ENCODE measurements at regions not wholly inside any gene's neighbourhood (a gene's known extent, or its start where the extent isn't known, plus 50 kb on each side); places are given as distances from the start of the nearest gene placed in this dataset.

- DNase-seq = no peak
- no peaks in the 10 kb centered on the region for H3K9me3 Mint-ChIP-seq
- no peaks in the 10 kb centered on the region for H3K36me3 Mint-ChIP-seq (ENCODE audit: low read depth)
- H3K27ac Mint-ChIP-seq = no peak overlapping the region
- TF ChIP-seq CTCF (IDR thresholded peaks at IDR 0.05) = no peak
- peaks cover 10% of the 10 kb centered on the region for H3K4me1 Mint-ChIP-seq
- no peak overlapping the region for H3K4me3 Mint-ChIP-seq
- H3K27me3 Mint-ChIP-seq (ENCODE audit: low read depth, poor library complexity) = no peaks in the 10 kb centered on the region
Measured at GRCh38 chr3:86792316-86792715, 198.6 kb downstream of the VGLL3 start.

DNA sequence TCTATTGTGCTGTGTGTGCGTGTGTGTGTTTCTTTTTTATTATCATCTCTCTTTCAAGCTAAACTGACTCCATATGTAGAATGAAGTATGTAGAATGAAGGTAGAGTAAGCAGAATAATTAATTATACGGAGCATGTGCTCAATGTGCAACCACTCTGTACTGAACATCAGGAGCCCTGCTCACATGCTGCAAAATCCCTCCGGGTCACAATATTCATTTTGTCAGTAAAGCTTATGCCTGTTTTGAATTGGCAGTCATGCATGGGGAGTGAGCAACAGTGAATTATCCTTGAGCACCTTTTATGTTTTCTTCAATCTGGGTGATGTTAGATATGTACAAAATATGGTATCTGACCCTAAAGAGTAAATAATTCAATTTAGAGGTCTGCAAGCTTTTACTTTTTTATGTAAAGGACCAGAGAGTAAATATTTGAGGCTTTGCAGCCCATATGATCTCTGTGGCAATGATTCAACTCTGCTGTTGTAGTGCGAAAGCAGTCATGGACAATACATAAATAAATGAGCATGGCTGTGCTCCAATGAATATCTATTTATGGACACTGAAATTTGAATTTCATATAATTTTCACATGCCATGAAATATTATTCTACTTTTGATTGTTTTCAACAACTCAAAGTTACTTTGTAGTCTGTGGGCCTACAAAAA lies 199.9 kb downstream of the VGLL3 start:
- H3K27ac Mint-ChIP-seq = no peak overlapping the region
- no peak overlapping the region for H3K4me3 Mint-ChIP-seq
- H3K27me3 Mint-ChIP-seq (ENCODE audit: low read depth, poor library complexity) = no peaks in the 10 kb centered on the region
- H3K36me3 Mint-ChIP-seq (ENCODE audit: low read depth) = no peaks in the 10 kb centered on the region
- TF ChIP-seq CTCF (IDR thresholded peaks at IDR 0.05) = no peak
- DNase-seq = no peak
- peaks cover 10% of the 10 kb centered on the region for H3K4me1 Mint-ChIP-seq
- no peaks in the 10 kb centered on the region for H3K9me3 Mint-ChIP-seq

DNA sequence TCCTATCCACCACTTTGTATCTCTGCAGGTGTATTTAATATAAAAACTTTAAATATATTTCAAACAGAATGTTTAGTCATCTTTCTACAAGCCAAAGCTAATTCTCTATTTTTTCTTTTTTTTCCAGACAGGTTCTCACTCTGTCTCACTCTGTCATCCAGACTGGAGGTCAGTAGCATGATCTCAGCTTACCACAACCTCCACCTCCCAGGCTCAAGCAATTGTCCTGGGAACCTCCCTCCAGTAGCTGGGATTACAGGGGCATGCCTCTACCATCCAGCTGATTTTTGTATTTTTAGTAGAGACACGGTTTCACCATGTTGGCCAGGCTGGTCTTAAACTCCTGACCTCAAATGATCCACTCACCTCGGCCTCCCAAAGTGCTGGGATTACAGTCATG lies 202.6 kb downstream of the VGLL3 start:
- Mint-ChIP-seq H3K4me1 (no peaks in the 10 kb centered on the region), H3K9me3 (no peaks in the 10 kb centered on the region), H3K4me3 (no peak overlapping the region), H3K27me3 (ENCODE audit: low read depth, poor library complexity) (no peaks in the 10 kb centered on the region), H3K36me3 (ENCODE audit: low read depth) (no peaks in the 10 kb centered on the region), H3K27ac (no peak overlapping the region)
- no peak for TF ChIP-seq CTCF (IDR thresholded peaks at IDR 0.05)
- DNase-seq = no peak

GRCh38 chr3:86787091-86787490 lies 203.9 kb downstream of the VGLL3 start:
- Mint-ChIP-seq H3K9me3 (no peaks in the 10 kb centered on the region), H3K27ac (no peak overlapping the region), H3K4me1 (no peaks in the 10 kb centered on the region), H3K4me3 (no peak overlapping the region), H3K27me3 (ENCODE audit: low read depth, poor library complexity) (no peaks in the 10 kb centered on the region), H3K36me3 (ENCODE audit: low read depth) (no peaks in the 10 kb centered on the region)
- TF ChIP-seq CTCF (IDR thresholded peaks at IDR 0.05) = no peak
- no peak for DNase-seq

DNA sequence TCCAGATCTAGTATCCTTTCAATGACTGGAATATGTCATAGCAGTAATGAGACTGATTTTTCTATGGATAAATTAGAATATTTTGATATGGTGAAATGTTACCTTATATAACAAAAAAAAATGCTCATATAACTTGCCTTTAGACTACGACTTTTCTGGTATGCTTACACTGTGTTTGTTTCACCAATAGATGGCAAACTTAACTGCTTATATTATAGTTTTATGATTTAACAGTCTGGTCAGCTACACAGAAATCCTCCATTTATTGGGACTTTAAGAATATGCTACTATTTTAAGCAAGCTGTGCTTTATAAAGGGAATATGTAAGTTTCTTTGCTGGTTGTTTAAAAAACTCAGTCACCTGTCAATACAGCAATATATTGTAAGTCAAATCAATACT lies 205.6 kb downstream of the VGLL3 start:
- Mint-ChIP-seq H3K4me1 (no peaks in the 10 kb centered on the region), H3K4me3 (no peak overlapping the region), H3K9me3 (no peaks in the 10 kb centered on the region), H3K27ac (no peak overlapping the region), H3K27me3 (ENCODE audit: low read depth, poor library complexity) (peaks cover 3% of the 10 kb centered on the region), H3K36me3 (ENCODE audit: low read depth) (no peaks in the 10 kb centered on the region)
- DNase-seq = no peak
- no peak for TF ChIP-seq CTCF (IDR thresholded peaks at IDR 0.05)

GRCh38 chr3:86782866-86783265 lies 208.1 kb downstream of the VGLL3 start:
- TF ChIP-seq CTCF (IDR thresholded peaks at IDR 0.05) = no peak
- Mint-ChIP-seq H3K36me3 (ENCODE audit: low read depth) (no peaks in the 10 kb centered on the region), H3K4me1 (no peaks in the 10 kb centered on the region), H3K27ac (no peak overlapping the region), H3K4me3 (no peak overlapping the region), H3K9me3 (no peaks in the 10 kb centered on the region), H3K27me3 (ENCODE audit: low read depth, poor library complexity) (peaks cover 5% of the 10 kb centered on the region)
- DNase-seq = no peak
